ENCODE measurements at regions not wholly inside any gene's neighbourhood (a gene's known extent, or its start where the extent isn't known, plus 50 kb on each side); places are given as distances from the start of the nearest gene placed in this dataset.

GRCh38 chr3:152891678-152892077, 56.7 kb downstream of the P2RY1 start:
- Mint-ChIP-seq H3K9me3 (peaks cover 0 to 4% (median 2%) of the 10 kb centered on the region in 8 donors), H3K27me3 (peaks cover 0 to 5% of the 10 kb centered on the region in 2 donors), H3K4me1 (no peaks in the 10 kb centered on the region), H3K36me3 (no peaks in the 10 kb centered on the region), H3K27ac (no peak overlapping the region), H3K4me3 (no peak overlapping the region)
- Histone ChIP-seq H3K9me3 (ENCODE audit: control insufficient read depth in 1 of 2, low read length in 2 of 2) (no peaks in the 10 kb centered on the region), H3K27me3 (ENCODE audit: insufficient read depth, low read length) (no peaks in the 10 kb centered on the region), H3K36me3 (ENCODE audit: insufficient read depth, low read length) (no peaks in the 10 kb centered on the region), H3K4me1 (ENCODE audit: insufficient read depth, low read length) (no peaks in the 10 kb centered on the region), H3K4me3 (ENCODE audit: low read length in 2 of 2) (no peak overlapping the region), H3K27ac (ENCODE audit: low read depth, low read length) (no peak overlapping the region)
- intact Hi-C loops (cut with micrococcal nuclease): no loop called here
- POLR2A ChIA-PET (ENCODE audit: partially characterized antibody): no interaction called here
- CTCF ChIA-PET (ENCODE audit: partially characterized antibody): no interaction called here
- DNase-seq: no peak

DNA sequence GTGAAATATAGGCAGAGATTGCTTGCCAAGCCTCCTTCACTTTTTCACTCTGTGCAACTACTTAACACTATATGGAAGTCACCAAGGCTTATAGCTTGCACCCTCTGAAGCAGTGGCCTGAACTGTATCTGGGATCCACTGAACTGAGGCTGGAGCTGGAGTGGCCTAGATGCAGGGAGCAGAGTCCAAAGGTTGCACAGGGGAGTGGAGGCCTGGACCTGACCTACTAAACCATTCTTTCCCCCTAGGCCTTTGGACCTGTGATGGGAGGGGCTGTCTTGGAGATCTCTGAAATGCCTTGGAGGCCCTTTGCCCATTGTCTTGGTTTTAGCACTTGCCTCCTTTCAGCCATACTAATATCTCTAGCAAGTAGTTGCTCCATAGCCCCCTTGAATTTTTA, 57.5 kb downstream of the P2RY1 start:
- Mint-ChIP-seq H3K36me3 (no peaks in the 10 kb centered on the region), H3K4me3 (no peak overlapping the region)

GRCh38 chr3:152893647-152894046, 58.7 kb downstream of the P2RY1 start:
- ChIA-PET POLR2A (ENCODE audit: partially characterized antibody) (no interaction called here), CTCF (ENCODE audit: partially characterized antibody) (no interaction called here)
- Histone ChIP-seq H3K4me3 (ENCODE audit: low read length in 2 of 2) (no peak overlapping the region), H3K36me3 (ENCODE audit: insufficient read depth, low read length) (no peaks in the 10 kb centered on the region), H3K4me1 (ENCODE audit: insufficient read depth, low read length) (no peaks in the 10 kb centered on the region), H3K27ac (ENCODE audit: low read depth, low read length) (no peak overlapping the region), H3K27me3 (ENCODE audit: insufficient read depth, low read length) (no peaks in the 10 kb centered on the region), H3K9me3 (ENCODE audit: control insufficient read depth in 1 of 2, low read length in 2 of 2) (no peaks in the 10 kb centered on the region)
- Mint-ChIP-seq H3K36me3 (no peaks in the 10 kb centered on the region), H3K27me3 (peaks cover 0 to 5% of the 10 kb centered on the region in 2 donors), H3K4me3 (no peak overlapping the region), H3K27ac (no peak overlapping the region), H3K9me3 (peaks cover 0 to 4% (median 1%) of the 10 kb centered on the region in 8 donors), H3K4me1 (no peaks in the 10 kb centered on the region)
- no peak for DNase-seq
- intact Hi-C loops (cut with micrococcal nuclease): no loop called here

More for the DNA sequence above, 57.5 kb downstream of the P2RY1 start:
- Mint-ChIP-seq H3K4me1 (no peaks in the 10 kb centered on the region), H3K27ac (no peak overlapping the region), H3K27me3 (peaks cover 0 to 5% of the 10 kb centered on the region in 2 donors), H3K9me3 (peaks cover 0 to 4% (median 2%) of the 10 kb centered on the region in 8 donors)
- Histone ChIP-seq H3K4me3 (ENCODE audit: low read length in 2 of 2) (no peak overlapping the region), H3K9me3 (ENCODE audit: control insufficient read depth in 1 of 2, low read length in 2 of 2) (no peaks in the 10 kb centered on the region), H3K27me3 (ENCODE audit: insufficient read depth, low read length) (no peaks in the 10 kb centered on the region), H3K4me1 (ENCODE audit: insufficient read depth, low read length) (no peaks in the 10 kb centered on the region), H3K27ac (ENCODE audit: low read depth, low read length) (no peak overlapping the region), H3K36me3 (ENCODE audit: insufficient read depth, low read length) (no peaks in the 10 kb centered on the region)
- CTCF ChIA-PET (ENCODE audit: partially characterized antibody): no interaction called here
- intact Hi-C loops (cut with micrococcal nuclease): no loop called here
- POLR2A ChIA-PET (ENCODE audit: partially characterized antibody): no interaction called here
- no peak for DNase-seq

DNA sequence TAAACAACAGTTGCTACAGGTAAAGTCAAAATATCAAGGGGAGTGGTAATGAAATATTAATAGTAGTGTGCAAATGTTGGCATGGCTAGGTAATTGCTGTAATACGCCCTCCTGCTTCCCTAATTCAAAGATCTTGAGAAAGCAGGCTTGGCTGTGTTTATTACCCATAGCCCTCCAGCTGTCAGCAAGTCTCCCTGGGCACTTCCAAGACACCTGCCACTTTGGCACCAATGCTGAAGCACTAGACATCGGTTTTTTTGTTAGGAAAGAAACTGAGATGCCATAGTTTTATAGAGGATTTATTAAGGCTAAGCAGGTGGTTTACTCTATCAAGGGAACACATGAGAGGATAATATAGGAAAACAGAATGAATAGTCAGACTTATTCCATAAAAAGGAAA, 64.4 kb downstream of the P2RY1 start:
- Mint-ChIP-seq H3K9me3 (peaks cover 0 to 2% (median 0%) of the 10 kb centered on the region in 8 donors), H3K27ac (no peak overlapping the region), H3K36me3 (no peaks in the 10 kb centered on the region), H3K4me3 (no peak overlapping the region), H3K27me3 (no peaks in the 10 kb centered on the region), H3K4me1 (no peaks in the 10 kb centered on the region)
- ChIA-PET CTCF (ENCODE audit: partially characterized antibody) (interaction anchor here (1.0 kb wide), 1 partner anchor 10 kb away, joined by 4 read pairs; no protein-coding TSS in a partner anchor), POLR2A (ENCODE audit: partially characterized antibody) (no interaction called here)
- intact Hi-C loops (cut with micrococcal nuclease): no loop called here
- no peak overlapping the region for H3K27ac ChIP-seq (ENCODE audit: low read depth, low read length)
- no peaks in the 10 kb centered on the region for H3K36me3 ChIP-seq (ENCODE audit: insufficient read depth, low read length)
- H3K4me1 ChIP-seq (ENCODE audit: insufficient read depth, low read length): no peaks in the 10 kb centered on the region
- no peaks in the 10 kb centered on the region for H3K27me3 ChIP-seq (ENCODE audit: insufficient read depth, low read length)
- no peak overlapping the region for H3K4me3 ChIP-seq (ENCODE audit: low read length in 2 of 2)
- no peaks in the 10 kb centered on the region for H3K9me3 ChIP-seq (ENCODE audit: control insufficient read depth in 1 of 2, low read length in 2 of 2)
- no peak for DNase-seq

GRCh38 chr3:152902141-152902669, 67.3 kb downstream of the P2RY1 start:
- Histone ChIP-seq H3K9me3 (ENCODE audit: control insufficient read depth in 1 of 2, low read length in 2 of 2) (no peaks in the 10 kb centered on the region), H3K4me1 (ENCODE audit: insufficient read depth, low read length) (no peaks in the 10 kb centered on the region), H3K4me3 (ENCODE audit: low read length in 2 of 2) (no peak overlapping the region), H3K27ac (ENCODE audit: low read depth, low read length) (no peak overlapping the region), H3K36me3 (ENCODE audit: insufficient read depth, low read length) (no peaks in the 10 kb centered on the region), H3K27me3 (ENCODE audit: insufficient read depth, low read length) (no peaks in the 10 kb centered on the region)
- POLR2A ChIA-PET (ENCODE audit: partially characterized antibody): no interaction called here
- no peak overlapping the region for H3K4me3 Mint-ChIP-seq
- H3K9me3 Mint-ChIP-seq: peaks cover 0 to 2% (median 0%) of the 10 kb centered on the region in 8 donors
- H3K4me1 Mint-ChIP-seq: no peaks in the 10 kb centered on the region
- CTCF ChIA-PET (ENCODE audit: partially characterized antibody): no interaction called here
- no peak for DNase-seq
- no peaks in the 10 kb centered on the region for H3K27me3 Mint-ChIP-seq
- H3K27ac Mint-ChIP-seq: no peak overlapping the region
- intact Hi-C loops (cut with micrococcal nuclease): no loop called here
- no peaks in the 10 kb centered on the region for H3K36me3 Mint-ChIP-seq

DNA sequence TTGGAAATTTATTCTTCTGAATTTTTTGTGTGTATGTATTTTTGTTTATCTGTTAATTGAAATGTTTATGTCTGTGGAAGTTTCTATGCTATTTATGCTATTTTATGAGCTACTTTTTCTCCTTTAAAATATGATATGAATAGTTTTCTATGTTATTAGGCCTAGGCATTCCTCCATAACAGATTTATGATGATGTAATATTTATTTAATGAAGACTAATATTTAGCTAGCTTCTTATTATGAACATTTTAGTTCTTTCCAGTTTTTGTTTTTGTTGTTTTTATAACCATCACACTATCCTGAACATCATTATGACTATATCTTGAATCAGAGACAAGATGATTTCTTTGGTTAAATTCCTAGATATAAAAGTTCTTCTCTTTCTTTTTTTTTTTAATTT, 70.7 kb downstream of the P2RY1 start:
- DNase-seq: no peak
- intact Hi-C loops (cut with micrococcal nuclease): no loop called here
- H3K36me3 ChIP-seq (ENCODE audit: insufficient read depth, low read length): no peaks in the 10 kb centered on the region
- no peak overlapping the region for H3K4me3 ChIP-seq (ENCODE audit: low read length in 2 of 2)
- ChIA-PET POLR2A (ENCODE audit: partially characterized antibody) (no interaction called here), CTCF (ENCODE audit: partially characterized antibody) (no interaction called here)
- Mint-ChIP-seq H3K4me1 (no peaks in the 10 kb centered on the region), H3K27me3 (peaks cover 0 to 1% of the 10 kb centered on the region in 2 donors), H3K4me3 (no peak overlapping the region), H3K27ac (no peak overlapping the region), H3K36me3 (no peaks in the 10 kb centered on the region), H3K9me3 (peaks cover 0 to 3% (median 0%) of the 10 kb centered on the region in 8 donors)
- no peaks in the 10 kb centered on the region for H3K27me3 ChIP-seq (ENCODE audit: insufficient read depth, low read length)
- H3K4me1 ChIP-seq (ENCODE audit: insufficient read depth, low read length): no peaks in the 10 kb centered on the region
- no peaks in the 10 kb centered on the region for H3K9me3 ChIP-seq (ENCODE audit: control insufficient read depth in 1 of 2, low read length in 2 of 2)
- no peak overlapping the region for H3K27ac ChIP-seq (ENCODE audit: low read depth, low read length)

DNA sequence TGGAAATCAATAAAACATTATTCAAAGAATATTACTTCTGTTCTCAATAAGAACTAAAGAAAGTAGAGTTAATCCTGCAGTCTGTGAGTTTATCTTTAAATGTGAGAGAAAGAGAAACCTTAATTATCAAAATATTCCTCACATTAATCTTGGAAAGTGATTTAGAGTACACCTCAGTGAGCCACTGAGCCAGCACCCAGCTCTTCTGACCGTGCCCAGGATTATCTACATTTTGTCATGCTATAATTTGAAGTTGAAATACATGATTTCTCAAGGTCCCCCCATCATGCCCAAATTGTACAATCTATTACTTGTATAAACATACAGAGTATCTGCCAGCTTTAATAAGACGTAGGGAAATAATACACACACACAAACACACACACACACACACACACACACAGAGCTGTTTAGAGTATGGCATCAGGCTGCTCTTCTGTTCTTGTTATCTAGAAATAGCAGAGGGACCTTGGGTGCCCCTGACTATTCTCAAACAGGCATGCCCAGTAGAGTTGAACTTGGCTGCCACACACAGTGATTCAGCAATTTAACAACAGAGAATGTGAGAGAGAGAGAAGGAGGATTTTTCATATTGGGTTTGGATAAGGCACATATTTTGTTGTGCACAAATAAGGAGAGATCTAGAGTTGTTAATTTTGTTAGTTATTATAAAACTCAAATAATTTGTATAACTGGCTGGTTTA, 74.4 kb downstream of the P2RY1 start:
- Mint-ChIP-seq H3K4me1 (no peaks in the 10 kb centered on the region), H3K36me3 (no peaks in the 10 kb centered on the region), H3K4me3 (no peak overlapping the region), H3K9me3 (peaks cover 0 to 3% (median 0%) of the 10 kb centered on the region in 8 donors), H3K27me3 (peaks cover 1 to 3% of the 10 kb centered on the region in 2 donors), H3K27ac (no peak overlapping the region)
- no peak overlapping the region for H3K27ac ChIP-seq (ENCODE audit: low read depth, low read length)
- no peak for DNase-seq
- H3K27me3 ChIP-seq (ENCODE audit: insufficient read depth, low read length): no peaks in the 10 kb centered on the region
- no peak overlapping the region for H3K4me3 ChIP-seq (ENCODE audit: low read length in 2 of 2)
- ChIA-PET POLR2A (ENCODE audit: partially characterized antibody) (no interaction called here), CTCF (ENCODE audit: partially characterized antibody) (no interaction called here)
- no peaks in the 10 kb centered on the region for H3K36me3 ChIP-seq (ENCODE audit: insufficient read depth, low read length)
- H3K9me3 ChIP-seq (ENCODE audit: control insufficient read depth in 1 of 2, low read length in 2 of 2): no peaks in the 10 kb centered on the region
- intact Hi-C loops (cut with micrococcal nuclease): no loop called here
- no peaks in the 10 kb centered on the region for H3K4me1 ChIP-seq (ENCODE audit: insufficient read depth, low read length)

All from CD4-positive, alpha-beta memory T cell (primary cell).